Pulmonary artery endothelial cell (primary cell): ENCODE measurements at regions not wholly inside any gene's neighbourhood (a gene's known extent, or its start where the extent isn't known, plus 50 kb on each side); places are given as distances from the start of the nearest gene placed in this dataset.

Experiments
- DNase-seq: peaks from one replicate; pipeline ENCODE4 v3.0.0-alpha.2; 2011; ENCODE audit warnings: low read depth, low spot score

- no peak for DNase-seq
These were observed 309.0 kb downstream of the GPAM start for GRCh38 chr10:111874576-111874975.

GRCh38 chr10:111875725-111876124, 307.8 kb downstream of the GPAM start:
- DNase-seq, result no peak

- no peak for DNase-seq
These were observed 306.3 kb downstream of the GPAM start for GRCh38 chr10:111877258-111877657.

DNA sequence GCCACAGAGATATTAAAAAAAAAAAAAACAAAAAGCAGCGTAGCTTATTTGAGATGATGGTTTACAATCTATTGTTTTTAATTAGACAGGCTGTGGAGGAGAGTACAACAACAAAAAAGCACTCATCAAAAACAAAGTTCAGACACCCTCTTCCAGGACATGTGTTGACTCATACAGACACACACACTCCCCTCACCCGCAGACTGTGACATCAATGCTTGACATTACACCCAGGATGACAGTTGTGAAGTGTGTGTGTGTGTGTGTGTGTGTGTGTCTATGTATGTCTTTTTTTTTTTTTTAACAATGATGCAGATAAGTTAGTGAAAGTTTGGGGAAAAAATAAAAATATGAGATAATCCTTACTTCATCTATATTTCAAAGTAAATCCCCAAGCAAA, 303.6 kb downstream of the GPAM start:
- no peak for DNase-seq

DNA sequence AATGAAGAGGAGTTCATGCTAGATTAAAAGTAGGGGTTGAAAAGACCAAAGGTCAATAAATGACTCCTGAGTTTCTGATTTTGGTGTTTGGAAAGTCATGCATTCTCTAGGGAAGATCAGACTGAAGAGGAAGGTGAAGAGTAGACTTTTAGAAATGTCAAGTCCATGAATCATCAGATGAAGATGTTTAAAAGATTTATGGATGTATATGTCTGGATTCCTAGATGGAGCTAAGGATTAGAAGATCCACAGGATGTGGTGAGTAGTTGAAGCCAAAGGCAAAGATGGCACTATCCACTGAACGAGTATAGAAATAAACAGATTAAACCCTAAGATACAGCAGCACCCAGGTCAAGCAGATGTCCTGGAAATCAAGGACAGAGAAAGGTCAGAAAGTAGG, 298.5 kb downstream of the GPAM start:
- DNase-seq, result no peak

DNA sequence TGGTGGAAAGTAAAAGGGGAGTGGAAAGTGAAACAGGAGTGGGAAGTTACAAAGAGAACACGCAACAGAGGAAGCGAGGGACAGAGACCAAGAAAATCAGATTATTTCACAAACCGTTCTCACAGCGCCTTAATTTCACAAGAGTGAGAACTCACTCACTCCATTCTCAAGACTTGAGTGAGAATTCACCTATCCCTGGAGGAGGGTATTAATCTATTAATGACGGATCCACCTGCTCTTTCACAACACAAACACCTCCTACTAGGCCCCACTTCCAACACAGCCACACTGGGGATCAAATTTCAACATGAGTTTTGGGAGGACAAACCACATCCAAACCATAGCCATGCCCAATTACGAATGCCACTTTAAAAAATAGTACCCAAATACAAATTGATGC, 297.6 kb downstream of the GPAM start:
- no peak for DNase-seq

GRCh38 chr10:111887266-111887665, 296.3 kb downstream of the GPAM start:
- DNase-seq, result no peak

- DNase-seq, result no peak
These were observed 293.5 kb downstream of the GPAM start for GRCh38 chr10:111890046-111890445.

DNA sequence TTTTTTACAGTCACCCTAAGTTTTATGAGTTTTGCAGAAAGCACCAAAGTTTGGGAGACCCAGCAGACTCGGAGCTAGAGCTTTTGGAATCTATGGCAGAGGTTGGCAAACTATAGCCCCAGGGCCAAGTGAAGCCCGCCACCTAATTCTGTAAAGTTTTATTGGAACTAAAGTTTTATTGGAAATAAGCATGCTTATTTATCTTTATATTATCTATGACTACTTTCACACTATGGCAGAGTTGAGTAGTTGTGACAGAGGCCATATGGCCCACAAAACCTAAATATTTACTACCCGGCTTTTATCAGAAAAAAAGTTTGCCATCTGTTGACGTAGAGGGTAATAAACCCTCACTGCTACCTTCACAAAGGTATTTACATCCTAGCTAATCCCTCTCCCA, 267.6 kb downstream of the GPAM start:
- no peak for DNase-seq

DNA sequence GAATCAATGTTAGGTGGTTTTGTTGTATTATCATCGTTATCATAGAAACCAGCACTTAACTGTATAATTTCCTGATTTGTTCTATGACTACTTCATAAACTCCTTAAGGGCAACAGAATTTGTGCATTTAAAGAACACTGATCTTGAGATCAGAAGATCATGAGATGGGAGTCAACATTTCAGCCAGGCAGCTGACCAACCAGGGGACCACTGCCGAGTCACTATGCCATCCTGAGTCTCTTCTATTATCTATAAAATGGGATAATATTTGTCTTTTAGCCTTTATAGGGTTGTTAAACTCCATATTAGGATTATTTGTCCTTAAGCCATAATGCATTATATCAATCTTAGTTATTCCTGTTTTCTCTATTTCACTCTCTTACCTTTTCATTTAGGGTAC, 261.7 kb downstream of the GPAM start:
- no peak for DNase-seq

- DNase-seq, result no peak
These were observed 260.5 kb downstream of the GPAM start for GRCh38 chr10:111923032-111923431.

DNA sequence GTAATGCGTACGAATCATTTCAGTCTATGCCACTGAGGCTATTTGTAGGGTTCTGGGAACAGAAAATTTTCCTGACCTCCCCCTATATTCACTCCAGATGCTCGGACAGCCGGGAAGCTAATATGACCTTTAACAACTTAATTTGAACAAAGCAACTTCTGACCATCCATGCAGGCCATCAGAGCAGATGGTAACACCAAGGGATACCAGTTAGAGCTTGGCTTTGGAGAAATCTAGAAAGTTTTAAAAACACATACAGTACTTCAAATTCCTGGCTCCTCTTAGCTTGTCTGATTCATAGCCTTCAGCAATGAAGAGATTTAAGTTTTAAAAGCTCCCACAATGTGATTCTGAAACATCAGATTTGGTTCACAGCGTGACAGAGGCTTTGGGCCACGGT, 257.3 kb downstream of the GPAM start:
- no peak for DNase-seq

GRCh38 chr10:111933937-111934336, 249.6 kb downstream of the GPAM start:
- no peak for DNase-seq

GRCh38 chr10:111934931-111935330, 248.6 kb downstream of the GPAM start:
- DNase-seq, result no peak

- DNase-seq, result no peak
These were observed 247.4 kb downstream of the GPAM start for GRCh38 chr10:111936143-111936542.

DNA sequence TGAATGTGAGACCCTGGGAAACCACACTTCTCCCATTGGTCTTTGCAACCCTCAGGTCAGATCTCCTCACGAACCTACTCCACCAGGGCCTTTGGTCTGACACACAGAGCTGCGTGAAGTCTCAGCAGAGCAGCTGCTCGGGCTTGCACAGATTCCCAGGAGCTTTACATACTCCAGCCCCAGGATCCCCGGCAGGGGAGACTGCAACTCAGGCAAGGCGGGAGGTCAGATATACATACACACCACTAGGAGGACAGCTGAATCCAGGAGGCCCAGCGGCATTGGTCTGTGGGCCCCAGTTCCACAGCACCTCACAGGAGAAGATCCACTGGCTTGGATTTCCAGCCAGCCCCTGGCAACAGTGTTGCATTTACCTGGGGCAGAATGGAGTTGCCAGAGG, 239.2 kb downstream of the GPAM start:
- DNase-seq, result no peak

GRCh38 chr10:111953949-111954348, 229.6 kb downstream of the GPAM start:
- no peak for DNase-seq

- DNase-seq, result no peak
These were observed 229.2 kb downstream of the GPAM start for GRCh38 chr10:111954386-111954785.

- no peak for DNase-seq
These were observed 226.7 kb downstream of the GPAM start for GRCh38 chr10:111956841-111957240.

DNA sequence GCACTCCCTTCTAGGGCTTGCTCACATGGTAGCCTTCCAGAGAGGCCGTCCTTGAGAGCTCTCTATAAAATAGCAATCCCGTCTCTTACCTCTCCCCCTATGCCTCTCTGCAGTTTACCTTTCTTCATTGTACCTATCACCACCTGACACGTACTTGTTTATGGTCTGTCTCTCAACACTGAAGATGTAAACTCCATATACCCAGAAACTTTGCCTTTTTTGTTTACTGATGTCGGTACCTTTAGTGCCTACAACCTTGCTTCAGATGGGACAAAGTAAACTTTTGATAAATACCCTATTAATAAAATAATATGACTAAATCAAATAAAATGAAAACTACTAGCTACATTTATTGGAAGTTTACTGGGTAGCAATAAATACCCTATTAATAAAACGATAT, 220.6 kb downstream of the GPAM start:
- no peak for DNase-seq

GRCh38 chr10:111967116-111967515, 216.4 kb downstream of the GPAM start:
- DNase-seq, result no peak

DNA sequence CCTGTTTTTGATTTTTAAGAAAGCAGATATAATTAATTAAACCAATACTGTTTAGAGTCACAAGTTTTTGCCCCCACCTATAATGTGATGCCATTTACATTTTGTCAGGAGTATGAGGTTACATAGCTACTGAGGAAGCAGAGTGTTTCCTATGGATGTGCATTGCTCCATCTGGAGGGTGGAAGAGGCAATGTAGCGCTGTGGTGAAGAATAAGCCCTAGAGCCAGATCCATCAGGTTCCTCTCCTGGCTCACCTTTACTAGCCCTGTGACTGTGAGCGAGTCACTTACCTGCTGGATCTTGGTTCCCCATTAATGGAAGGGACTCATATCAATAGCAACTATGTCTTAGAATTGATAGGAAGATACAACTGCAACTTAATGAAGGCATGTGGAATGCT, 216.0 kb downstream of the GPAM start:
- DNase-seq, result no peak

GRCh38 chr10:111968647-111969046, 214.9 kb downstream of the GPAM start:
- DNase-seq, result no peak

- DNase-seq, result no peak
These were observed 213.5 kb downstream of the GPAM start for GRCh38 chr10:111970111-111970510.

DNA sequence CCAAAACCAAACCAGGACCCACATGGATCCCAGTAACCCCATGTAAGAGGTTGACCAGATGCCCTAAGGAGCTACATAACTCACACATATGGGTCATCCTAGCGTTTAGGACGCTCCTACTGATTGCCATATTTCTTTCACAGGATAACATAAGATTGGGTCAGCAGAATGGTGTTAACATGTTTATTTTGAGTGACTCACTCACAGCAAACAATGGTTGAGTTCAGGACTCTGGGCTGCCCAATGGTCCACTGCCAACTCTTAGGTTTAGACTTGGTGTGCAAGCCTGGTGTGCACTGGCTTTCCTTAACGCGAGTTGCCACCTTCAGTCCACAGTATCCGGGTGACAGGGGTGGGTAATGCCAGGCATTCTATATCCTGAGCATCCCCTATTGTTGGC, 211.5 kb downstream of the GPAM start:
- no peak for DNase-seq
